ENCODE measurements at regions not wholly inside any gene's neighbourhood (a gene's known extent, or its start where the extent isn't known, plus 50 kb on each side); places are given as distances from the start of the nearest gene placed in this dataset.

DNA sequence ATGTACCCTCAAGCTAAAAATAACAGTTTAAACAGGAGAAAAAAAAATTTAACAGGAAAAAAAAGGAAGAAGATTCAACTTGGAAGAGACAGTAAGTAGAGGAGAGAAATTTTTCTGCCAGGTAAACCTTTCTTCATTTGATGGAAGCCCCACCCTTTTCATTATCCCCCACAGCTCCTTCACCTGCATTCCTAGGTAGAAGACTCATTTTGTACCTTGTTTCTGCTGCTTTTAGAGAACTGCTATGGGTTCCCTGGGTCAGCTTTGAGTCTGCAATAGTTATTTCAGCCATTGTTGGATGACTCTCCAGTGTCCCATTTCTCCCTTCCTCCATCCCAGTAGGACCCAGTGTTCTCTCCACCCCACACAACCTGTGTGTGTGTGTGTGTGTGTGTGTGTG, 74.1 kb upstream of the CPEB4 start (continued):
- TF ChIP-seq, protein P1, sequence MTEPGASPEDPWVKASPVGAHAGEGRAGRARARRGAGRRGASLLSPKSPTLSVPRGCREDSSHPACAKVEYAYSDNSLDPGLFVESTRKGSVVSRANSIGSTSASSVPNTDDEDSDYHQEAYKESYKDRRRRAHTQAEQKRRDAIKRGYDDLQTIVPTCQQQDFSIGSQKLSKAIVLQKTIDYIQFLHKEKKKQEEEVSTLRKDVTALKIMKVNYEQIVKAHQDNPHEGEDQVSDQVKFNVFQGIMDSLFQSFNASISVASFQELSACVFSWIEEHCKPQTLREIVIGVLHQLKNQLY (CRISPR knock-in tag; IDR thresholded peaks at IDR 0.05): no peak

DNA sequence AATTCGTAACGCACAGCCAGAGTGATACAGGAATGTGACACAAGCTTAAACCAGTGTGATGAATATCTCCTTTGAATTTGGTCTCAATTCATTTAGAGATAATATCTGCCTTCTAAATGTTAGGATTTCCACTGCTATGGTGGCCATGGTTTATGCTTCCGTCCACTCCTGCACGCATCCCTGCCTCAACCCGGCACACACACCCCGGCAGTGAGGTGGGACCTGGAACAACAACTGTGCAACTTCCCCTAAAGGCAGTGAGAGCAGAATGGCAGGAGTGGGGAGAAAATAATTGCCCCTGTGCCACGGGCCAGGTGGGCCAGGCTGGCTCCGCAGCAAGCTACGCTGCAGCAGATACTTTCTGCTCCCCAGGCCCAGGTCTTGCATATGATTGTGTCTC, 72.6 kb upstream of the CPEB4 start:
- no peak for ATAC-seq
- Mint-ChIP-seq H3K9me3 (peaks cover 38% of the 10 kb centered on the region), H3K27me3 (ENCODE audit: low read depth) (no peaks in the 10 kb centered on the region; the same call in 1 of the 2 replicates), H3K4me3 (no peak overlapping the region), H3K36me3 (peaks cover 12% of the 10 kb centered on the region), H3K27ac (no peak overlapping the region), H3K4me1 (peaks cover 12% of the 10 kb centered on the region)
- POLR2A ChIA-PET: no interaction called here
- TF ChIP-seq FOXP1 (CRISPR knock-in tag; IDR thresholded peaks at IDR 0.05; ENCODE audit: borderline replicate concordance) (no peak), CREB1 (CRISPR knock-in tag; IDR thresholded peaks at IDR 0.05) (no peak), MXD4 (CRISPR knock-in tag; IDR thresholded peaks at IDR 0.05; ENCODE audit: borderline replicate concordance) (no peak), ZNF138 (CRISPR knock-in tag; conservative IDR thresholded peaks at IDR 0.05) (no peak)
- TF ChIP-seq, protein P2, sequence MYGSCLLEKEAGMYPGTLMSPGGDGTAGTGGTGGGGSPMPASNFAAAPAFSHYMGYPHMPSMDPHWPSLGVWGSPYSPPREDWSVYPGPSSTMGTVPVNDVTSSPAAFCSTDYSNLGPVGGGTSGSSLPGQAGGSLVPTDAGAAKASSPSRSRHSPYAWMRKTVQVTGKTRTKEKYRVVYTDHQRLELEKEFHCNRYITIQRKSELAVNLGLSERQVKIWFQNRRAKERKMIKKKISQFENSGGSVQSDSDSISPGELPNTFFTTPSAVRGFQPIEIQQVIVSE (CRISPR knock-in tag; IDR thresholded peaks at IDR 0.05; ENCODE audit: borderline replicate concordance): no peak
- CTCF ChIA-PET: no interaction called here
- DNase-seq (ENCODE audit: low spot score): no peak

DNA sequence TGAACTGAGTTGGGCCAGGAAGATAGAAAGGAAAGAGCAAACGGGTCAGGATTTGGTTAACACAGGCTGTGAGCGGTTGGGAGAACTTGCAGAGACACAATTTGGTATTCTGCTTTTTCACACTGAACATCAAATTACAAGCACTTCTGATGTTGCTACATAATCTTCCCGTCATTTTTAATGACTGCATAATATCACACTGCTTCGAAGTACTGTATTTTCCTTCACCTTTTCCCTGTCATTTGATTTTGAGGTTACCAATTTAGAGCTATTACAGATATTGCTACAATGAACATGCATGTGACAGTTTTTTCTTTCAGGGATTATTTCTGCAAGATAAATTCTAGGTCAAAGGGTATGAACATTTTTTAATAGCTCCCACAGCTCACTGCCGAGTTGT, 71.4 kb upstream of the CPEB4 start:
- Mint-ChIP-seq H3K9me3 (peaks cover 26% of the 10 kb centered on the region), H3K4me1 (peaks cover 21% of the 10 kb centered on the region), H3K27me3 (ENCODE audit: low read depth) (no peaks in the 10 kb centered on the region; the same call in 1 of the 2 replicates), H3K27ac (no peak overlapping the region; the same call in 1 of the 2 replicates), H3K4me3 (no peak overlapping the region), H3K36me3 (peaks cover 11% of the 10 kb centered on the region)
- CTCF ChIA-PET: no interaction called here
- DNase-seq (ENCODE audit: low spot score): no peak
- POLR2A ChIA-PET: no interaction called here
- TF ChIP-seq, protein P3, sequence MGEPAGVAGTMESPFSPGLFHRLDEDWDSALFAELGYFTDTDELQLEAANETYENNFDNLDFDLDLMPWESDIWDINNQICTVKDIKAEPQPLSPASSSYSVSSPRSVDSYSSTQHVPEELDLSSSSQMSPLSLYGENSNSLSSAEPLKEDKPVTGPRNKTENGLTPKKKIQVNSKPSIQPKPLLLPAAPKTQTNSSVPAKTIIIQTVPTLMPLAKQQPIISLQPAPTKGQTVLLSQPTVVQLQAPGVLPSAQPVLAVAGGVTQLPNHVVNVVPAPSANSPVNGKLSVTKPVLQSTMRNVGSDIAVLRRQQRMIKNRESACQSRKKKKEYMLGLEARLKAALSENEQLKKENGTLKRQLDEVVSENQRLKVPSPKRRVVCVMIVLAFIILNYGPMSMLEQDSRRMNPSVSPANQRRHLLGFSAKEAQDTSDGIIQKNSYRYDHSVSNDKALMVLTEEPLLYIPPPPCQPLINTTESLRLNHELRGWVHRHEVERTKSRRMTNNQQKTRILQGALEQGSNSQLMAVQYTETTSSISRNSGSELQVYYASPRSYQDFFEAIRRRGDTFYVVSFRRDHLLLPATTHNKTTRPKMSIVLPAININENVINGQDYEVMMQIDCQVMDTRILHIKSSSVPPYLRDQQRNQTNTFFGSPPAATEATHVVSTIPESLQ (CRISPR knock-in tag; IDR thresholded peaks at IDR 0.05): no peak
- TF ChIP-seq, protein P4, sequence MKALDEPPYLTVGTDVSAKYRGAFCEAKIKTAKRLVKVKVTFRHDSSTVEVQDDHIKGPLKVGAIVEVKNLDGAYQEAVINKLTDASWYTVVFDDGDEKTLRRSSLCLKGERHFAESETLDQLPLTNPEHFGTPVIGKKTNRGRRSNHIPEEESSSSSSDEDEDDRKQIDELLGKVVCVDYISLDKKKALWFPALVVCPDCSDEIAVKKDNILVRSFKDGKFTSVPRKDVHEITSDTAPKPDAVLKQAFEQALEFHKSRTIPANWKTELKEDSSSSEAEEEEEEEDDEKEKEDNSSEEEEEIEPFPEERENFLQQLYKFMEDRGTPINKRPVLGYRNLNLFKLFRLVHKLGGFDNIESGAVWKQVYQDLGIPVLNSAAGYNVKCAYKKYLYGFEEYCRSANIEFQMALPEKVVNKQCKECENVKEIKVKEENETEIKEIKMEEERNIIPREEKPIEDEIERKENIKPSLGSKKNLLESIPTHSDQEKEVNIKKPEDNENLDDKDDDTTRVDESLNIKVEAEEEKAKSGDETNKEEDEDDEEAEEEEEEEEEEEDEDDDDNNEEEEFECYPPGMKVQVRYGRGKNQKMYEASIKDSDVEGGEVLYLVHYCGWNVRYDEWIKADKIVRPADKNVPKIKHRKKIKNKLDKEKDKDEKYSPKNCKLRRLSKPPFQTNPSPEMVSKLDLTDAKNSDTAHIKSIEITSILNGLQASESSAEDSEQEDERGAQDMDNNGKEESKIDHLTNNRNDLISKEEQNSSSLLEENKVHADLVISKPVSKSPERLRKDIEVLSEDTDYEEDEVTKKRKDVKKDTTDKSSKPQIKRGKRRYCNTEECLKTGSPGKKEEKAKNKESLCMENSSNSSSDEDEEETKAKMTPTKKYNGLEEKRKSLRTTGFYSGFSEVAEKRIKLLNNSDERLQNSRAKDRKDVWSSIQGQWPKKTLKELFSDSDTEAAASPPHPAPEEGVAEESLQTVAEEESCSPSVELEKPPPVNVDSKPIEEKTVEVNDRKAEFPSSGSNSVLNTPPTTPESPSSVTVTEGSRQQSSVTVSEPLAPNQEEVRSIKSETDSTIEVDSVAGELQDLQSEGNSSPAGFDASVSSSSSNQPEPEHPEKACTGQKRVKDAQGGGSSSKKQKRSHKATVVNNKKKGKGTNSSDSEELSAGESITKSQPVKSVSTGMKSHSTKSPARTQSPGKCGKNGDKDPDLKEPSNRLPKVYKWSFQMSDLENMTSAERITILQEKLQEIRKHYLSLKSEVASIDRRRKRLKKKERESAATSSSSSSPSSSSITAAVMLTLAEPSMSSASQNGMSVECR (CRISPR knock-in tag; IDR thresholded peaks at IDR 0.05; ENCODE audit: borderline replicate concordance): no peak
- no peak for ATAC-seq

DNA sequence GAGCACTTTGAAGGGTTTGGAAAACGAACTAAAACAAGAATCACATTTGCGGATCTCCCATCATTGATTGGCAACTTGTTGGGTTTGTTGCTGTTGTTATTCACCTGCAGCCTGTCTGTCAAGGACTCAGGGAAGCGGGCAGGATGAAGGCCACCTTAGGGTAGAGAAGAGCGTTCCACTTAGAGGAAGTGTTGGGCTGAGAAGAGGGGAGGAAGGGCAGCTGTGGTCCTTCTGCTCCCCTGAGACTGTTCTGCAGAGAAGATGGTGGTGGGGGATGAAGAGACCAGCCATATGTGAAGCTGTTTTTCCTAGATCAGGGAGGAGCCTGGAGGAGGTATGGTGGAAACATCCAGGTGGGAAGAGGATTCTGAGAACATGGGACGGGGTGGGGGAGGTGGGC, 70.6 kb upstream of the CPEB4 start:
- ATAC-seq (no peak), DNase-seq (ENCODE audit: low spot score) (no peak)
- no peaks in the 10 kb centered on the region; the same call in 1 of the 2 replicates for H3K27me3 Mint-ChIP-seq (ENCODE audit: low read depth)
- peaks cover 11% of the 10 kb centered on the region for H3K36me3 Mint-ChIP-seq
- H3K4me1 Mint-ChIP-seq: peaks cover 21% of the 10 kb centered on the region
- H3K4me3 Mint-ChIP-seq: no peak overlapping the region
- H3K9me3 Mint-ChIP-seq: peaks cover 19% of the 10 kb centered on the region
- no peak overlapping the region for H3K27ac Mint-ChIP-seq
- ChIA-PET CTCF (no interaction called here), POLR2A (no interaction called here)
- TF ChIP-seq ZNF317 (CRISPR knock-in tag; IDR thresholded peaks at IDR 0.05; ENCODE audit: borderline replicate concordance, low read depth): no peak
- TF ChIP-seq, protein P5, sequence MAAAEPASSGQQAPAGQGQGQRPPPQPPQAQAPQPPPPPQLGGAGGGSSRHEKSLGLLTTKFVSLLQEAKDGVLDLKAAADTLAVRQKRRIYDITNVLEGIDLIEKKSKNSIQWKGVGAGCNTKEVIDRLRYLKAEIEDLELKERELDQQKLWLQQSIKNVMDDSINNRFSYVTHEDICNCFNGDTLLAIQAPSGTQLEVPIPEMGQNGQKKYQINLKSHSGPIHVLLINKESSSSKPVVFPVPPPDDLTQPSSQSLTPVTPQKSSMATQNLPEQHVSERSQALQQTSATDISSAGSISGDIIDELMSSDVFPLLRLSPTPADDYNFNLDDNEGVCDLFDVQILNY (CRISPR knock-in tag; IDR thresholded peaks at IDR 0.05): no peak
- TF ChIP-seq NR1H2 (CRISPR knock-in tag; IDR thresholded peaks at IDR 0.05): no peak

Measured in WTC11 (cell line).